Body of pancreas (tissue), 4 donors: ENCODE measurements at regions not wholly inside any gene's neighbourhood (a gene's known extent, or its start where the extent isn't known, plus 50 kb on each side); places are given as distances from the start of the nearest gene placed in this dataset.

Experiments
- CTCF ChIP-seq, 7 experiments: fragments of 450-650 bp in 4 of 7; fragments of 200-600 bp in 3 of 7; sonication (generic) in 3 of 7; IDR thresholded peaks; one replicate each; pipeline ENCODE4 v1.5.1; 2016 to 2019; ENCODE audit warnings: antibody characterized with exemption in 7 of 7
- POLR2A ChIP-seq, 3 donors: fragments of 450-650 bp; IDR thresholded peaks; one replicate each; pipeline ENCODE4 v1.6.1; 2016; ENCODE audit warnings: antibody characterized with exemption in 3 of 3, mild to moderate bottlenecking in 2 of 3

- TF ChIP-seq CTCF (IDR thresholded peaks at IDR 0.05) = no peak
- no peak for TF ChIP-seq POLR2A (IDR thresholded peaks at IDR 0.05)
Observed at GRCh38 chr21:21828130-21828529, 829.9 kb downstream of the NCAM2 start.
